ENCODE measurements at regions not wholly inside any gene's neighbourhood (a gene's known extent, or its start where the extent isn't known, plus 50 kb on each side); places are given as distances from the start of the nearest gene placed in this dataset.

- H4K20me1 ChIP-seq (ENCODE audit: control insufficient read depth, insufficient read depth, low read depth, low read length) = no peaks in the 10 kb centered on the region
- TF ChIP-seq CTCF (IDR thresholded peaks at IDR 0.05; ENCODE audit: low read depth, low read length, poor library complexity, severe bottlenecking) = no peak
- no peaks in the 10 kb centered on the region for H3K27me3 ChIP-seq (ENCODE audit: control insufficient read depth, low read length)
- H3K9me2 ChIP-seq (replicated peaks; ENCODE audit: control insufficient read depth, low read length) = no peaks in the 10 kb centered on the region; the same call in 1 of the 2 replicates
- H3K27ac ChIP-seq (ENCODE audit: low read depth, low read length) = no peak overlapping the region
- no peaks in the 10 kb centered on the region for H3K4me1 ChIP-seq (ENCODE audit: control insufficient read depth, low read length)
- H3F3A ChIP-seq (ENCODE audit: control insufficient read depth, insufficient read depth) = no peaks in the 10 kb centered on the region
- H3K36me3 ChIP-seq (ENCODE audit: control insufficient read depth, low read length) = no peaks in the 10 kb centered on the region
- no peaks in the 10 kb centered on the region for H3K79me2 ChIP-seq (ENCODE audit: control insufficient read depth, low read length)
- H3K4me2 ChIP-seq (ENCODE audit: low read length) = no peak overlapping the region
- H3K4me3 ChIP-seq (ENCODE audit: low read length) = no peak overlapping the region
- H3K9me3 ChIP-seq (ENCODE audit: control insufficient read depth, insufficient read depth, low read length) = no peaks in the 10 kb centered on the region
Measured at GRCh38 chr13:85586422-85586831, 212.8 kb downstream of the SLITRK6 start.

- H3K27ac ChIP-seq (ENCODE audit: low read depth, low read length) = no peak overlapping the region
- no peaks in the 10 kb centered on the region for H3K9me3 ChIP-seq (ENCODE audit: control insufficient read depth, insufficient read depth, low read length)
- no peaks in the 10 kb centered on the region for H3K4me1 ChIP-seq (ENCODE audit: control insufficient read depth, low read length)
- no peaks in the 10 kb centered on the region for H4K20me1 ChIP-seq (ENCODE audit: control insufficient read depth, insufficient read depth, low read depth, low read length)
- H3F3A ChIP-seq (ENCODE audit: control insufficient read depth, insufficient read depth) = no peaks in the 10 kb centered on the region
- no peaks in the 10 kb centered on the region; the same call in 1 of the 2 replicates for H3K9me2 ChIP-seq (replicated peaks; ENCODE audit: control insufficient read depth, low read length)
- no peak for TF ChIP-seq EZH2phosphoT487 (IDR thresholded peaks at IDR 0.05; ENCODE audit: borderline replicate concordance, low read length)
- no peak for TF ChIP-seq CTCF (IDR thresholded peaks at IDR 0.05; ENCODE audit: low read depth, low read length, poor library complexity, severe bottlenecking)
- H3K4me3 ChIP-seq (ENCODE audit: low read length) = no peak overlapping the region
- no peak overlapping the region for H3K4me2 ChIP-seq (ENCODE audit: low read length)
- H3K27me3 ChIP-seq (ENCODE audit: control insufficient read depth, low read length) = no peaks in the 10 kb centered on the region
- H3K36me3 ChIP-seq (ENCODE audit: control insufficient read depth, low read length) = no peaks in the 10 kb centered on the region
- no peaks in the 10 kb centered on the region for H3K79me2 ChIP-seq (ENCODE audit: control insufficient read depth, low read length)
Measured at GRCh38 chr13:85582890-85583289, 216.3 kb downstream of the SLITRK6 start.

GRCh38 chr13:85575110-85575509 is 224.1 kb downstream of the SLITRK6 start:
- Histone ChIP-seq H3F3A (ENCODE audit: control insufficient read depth, insufficient read depth) (no peaks in the 10 kb centered on the region), H3K4me2 (ENCODE audit: low read length) (no peak overlapping the region), H3K79me2 (ENCODE audit: control insufficient read depth, low read length) (no peaks in the 10 kb centered on the region), H4K20me1 (ENCODE audit: control insufficient read depth, insufficient read depth, low read depth, low read length) (no peaks in the 10 kb centered on the region), H3K4me1 (ENCODE audit: control insufficient read depth, low read length) (no peaks in the 10 kb centered on the region), H3K27ac (ENCODE audit: low read depth, low read length) (no peak overlapping the region), H3K9me2 (replicated peaks; ENCODE audit: control insufficient read depth, low read length) (no peaks in the 10 kb centered on the region), H3K36me3 (ENCODE audit: control insufficient read depth, low read length) (no peaks in the 10 kb centered on the region), H3K4me3 (ENCODE audit: low read length) (no peak overlapping the region), H3K27me3 (ENCODE audit: control insufficient read depth, low read length) (no peaks in the 10 kb centered on the region), H3K9me3 (ENCODE audit: control insufficient read depth, insufficient read depth, low read length) (no peaks in the 10 kb centered on the region)
- no peak for TF ChIP-seq EZH2phosphoT487 (IDR thresholded peaks at IDR 0.05; ENCODE audit: borderline replicate concordance, low read length)
- TF ChIP-seq CTCF (IDR thresholded peaks at IDR 0.05; ENCODE audit: low read depth, low read length, poor library complexity, severe bottlenecking) = no peak

- H3F3A ChIP-seq (ENCODE audit: control insufficient read depth, insufficient read depth) = no peaks in the 10 kb centered on the region
- no peak overlapping the region for H3K4me2 ChIP-seq (ENCODE audit: low read length)
- H3K4me1 ChIP-seq (ENCODE audit: control insufficient read depth, low read length) = no peaks in the 10 kb centered on the region
- no peak overlapping the region for H3K4me3 ChIP-seq (ENCODE audit: low read length)
- no peak overlapping the region for H3K27ac ChIP-seq (ENCODE audit: low read depth, low read length)
- TF ChIP-seq EZH2phosphoT487 (IDR thresholded peaks at IDR 0.05; ENCODE audit: borderline replicate concordance, low read length) (no peak), CTCF (IDR thresholded peaks at IDR 0.05; ENCODE audit: low read depth, low read length, poor library complexity, severe bottlenecking) (no peak)
- H3K36me3 ChIP-seq (ENCODE audit: control insufficient read depth, low read length) = no peaks in the 10 kb centered on the region
- no peaks in the 10 kb centered on the region for H3K9me3 ChIP-seq (ENCODE audit: control insufficient read depth, insufficient read depth, low read length)
- no peaks in the 10 kb centered on the region for H3K79me2 ChIP-seq (ENCODE audit: control insufficient read depth, low read length)
- H4K20me1 ChIP-seq (ENCODE audit: control insufficient read depth, insufficient read depth, low read depth, low read length) = no peaks in the 10 kb centered on the region
- no peaks in the 10 kb centered on the region for H3K27me3 ChIP-seq (ENCODE audit: control insufficient read depth, low read length)
- no peaks in the 10 kb centered on the region for H3K9me2 ChIP-seq (replicated peaks; ENCODE audit: control insufficient read depth, low read length)
Measured at GRCh38 chr13:85567909-85568308, 231.3 kb downstream of the SLITRK6 start.

Measured in DOHH2 (cell line).